ENCODE measurements at regions not wholly inside any gene's neighbourhood (a gene's known extent, or its start where the extent isn't known, plus 50 kb on each side); places are given as distances from the start of the nearest gene placed in this dataset.
"Not testable (repeated sequence)": the region's sequence is repeated elsewhere in the genome, so short reads cannot be mapped to it uniquely, and the experiment has no call there.

DNA sequence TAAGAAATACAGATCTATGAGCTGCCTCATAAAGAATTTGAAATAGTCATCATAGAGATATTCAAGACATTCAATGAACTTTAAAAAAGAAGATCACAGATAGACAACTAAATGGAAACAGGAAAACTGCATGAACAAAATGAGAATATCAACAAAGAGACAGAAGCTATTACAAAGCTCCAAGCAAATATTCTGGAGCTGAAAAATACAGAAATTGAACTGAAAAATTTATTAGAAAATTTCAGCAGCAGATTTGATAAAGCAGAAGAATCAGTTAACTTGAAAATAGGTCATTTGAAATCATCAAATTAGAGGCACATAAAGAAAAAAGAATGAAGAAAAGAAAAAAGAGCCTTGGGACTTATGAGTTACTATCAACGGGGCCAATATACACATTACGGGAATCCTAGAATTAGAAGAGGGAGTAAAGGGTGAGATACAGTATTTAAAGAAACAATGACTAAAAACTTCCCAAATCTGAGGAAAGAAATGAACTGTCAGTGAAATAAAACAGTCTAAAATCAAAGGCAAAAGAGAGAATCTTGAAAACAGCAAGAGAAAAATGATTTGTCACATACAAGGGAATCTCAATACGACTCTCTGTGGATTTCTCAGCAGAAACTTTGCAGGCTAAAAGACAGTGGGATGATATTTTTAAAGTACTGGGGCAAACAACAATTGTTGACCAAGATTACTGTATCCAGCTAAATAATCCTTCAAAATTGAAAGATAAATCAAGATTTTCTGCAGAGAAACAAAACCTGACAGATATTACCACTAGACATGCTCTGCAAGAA is 641.6 kb downstream of the ANKRD50 start:
- in situ Hi-C loops (cut with MboI; ENCODE audit: low sequenced_read_pairs) = no loop called here

DNA sequence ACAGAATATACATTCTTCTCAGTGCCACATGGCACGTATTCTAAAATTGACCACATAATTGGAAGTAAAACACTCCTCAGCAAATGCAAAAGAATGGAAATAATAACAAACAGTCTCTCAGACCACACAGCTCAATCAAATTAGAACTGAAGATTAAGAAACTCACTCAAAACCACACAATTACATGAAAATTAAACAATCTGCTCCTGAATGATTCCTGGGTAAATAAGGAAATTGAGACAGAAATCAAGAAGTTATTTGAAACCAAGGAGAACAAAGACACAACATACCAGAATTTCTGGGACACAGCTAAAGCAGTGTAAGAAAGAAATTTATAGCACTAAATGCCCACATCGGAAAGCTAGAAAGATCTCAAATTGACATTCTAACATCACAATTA is 637.3 kb downstream of the ANKRD50 start:
- in situ Hi-C loops (cut with MboI; ENCODE audit: low sequenced_read_pairs) = not testable (repeated sequence)

DNA sequence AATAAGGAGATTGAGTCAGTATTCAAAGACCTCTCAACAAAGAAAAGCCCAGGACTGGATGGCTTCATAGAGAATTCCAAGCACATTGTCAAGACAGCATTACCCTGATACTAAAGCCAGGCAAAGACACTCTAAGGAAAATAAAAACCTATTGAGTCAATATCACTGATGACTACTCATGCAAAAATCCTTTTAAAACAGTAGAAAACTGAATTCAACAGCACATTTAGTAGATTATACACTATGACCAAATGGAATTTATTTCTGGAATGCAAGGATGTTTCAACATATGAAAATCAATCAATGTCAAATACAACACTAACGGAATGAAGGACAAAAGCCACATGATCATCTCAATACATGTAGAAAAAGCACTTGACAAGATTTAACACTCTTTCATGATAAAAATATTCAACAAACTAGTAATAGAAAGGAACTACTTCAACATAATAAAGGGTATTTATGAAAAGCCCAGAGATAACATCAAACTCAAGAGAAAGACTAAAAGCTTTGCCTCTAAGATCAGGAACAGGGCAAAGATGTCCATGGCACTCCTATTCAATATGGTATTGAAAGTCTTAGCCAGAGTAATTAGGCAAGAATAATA is 633.3 kb downstream of the ANKRD50 start:
- in situ Hi-C loops (cut with MboI; ENCODE audit: low sequenced_read_pairs) = no loop called here

DNA sequence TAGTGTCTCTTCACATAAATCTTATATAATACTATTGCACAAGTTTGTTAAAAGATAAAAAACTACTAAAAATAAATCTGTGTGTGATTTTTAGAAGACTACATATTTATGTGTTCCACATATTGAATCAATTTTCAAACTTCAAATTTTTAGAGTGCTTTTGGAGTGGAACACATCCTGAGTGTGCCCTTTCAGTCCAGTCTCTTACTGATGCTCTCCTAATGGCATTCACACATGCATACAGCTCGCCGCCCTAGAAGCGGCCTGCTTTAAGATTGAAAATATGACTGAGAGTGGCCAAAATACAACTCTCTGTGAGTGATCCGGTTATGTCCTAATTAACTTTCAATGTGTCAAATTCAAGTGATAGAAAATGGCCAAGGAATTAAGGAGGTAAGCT is 628.8 kb downstream of the ANKRD50 start:
- in situ Hi-C loops (cut with MboI; ENCODE audit: low sequenced_read_pairs) = no loop called here

DNA sequence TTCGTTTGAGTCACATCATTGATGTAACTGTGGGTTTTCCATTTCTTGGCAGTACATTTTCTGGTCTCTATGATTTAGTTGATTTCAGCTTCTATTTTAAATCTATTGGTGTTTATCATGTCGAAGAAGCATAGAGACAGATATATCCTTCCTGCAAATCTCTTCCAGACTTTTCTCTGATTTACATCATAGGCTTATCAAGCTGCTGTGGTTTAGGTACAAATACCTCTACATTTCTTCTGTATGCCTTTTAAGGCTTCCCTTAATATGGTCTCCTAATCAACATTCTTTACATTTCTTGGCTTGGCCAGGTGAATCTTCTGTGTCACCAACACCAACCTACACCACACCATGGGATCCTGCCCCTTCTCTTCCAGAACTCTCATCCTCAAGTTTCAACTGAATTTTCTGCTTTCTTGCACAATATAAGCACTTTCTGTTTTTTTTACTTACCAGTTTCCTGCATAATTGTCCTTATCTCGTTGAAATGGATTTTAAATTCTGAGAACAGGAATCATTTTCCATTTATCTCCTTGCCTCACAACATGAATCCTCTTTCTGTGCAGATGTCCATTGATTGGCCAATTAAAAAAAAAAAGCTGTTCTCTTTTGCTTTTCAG is 626.9 kb downstream of the ANKRD50 start:
- in situ Hi-C loops (cut with MboI; ENCODE audit: low sequenced_read_pairs) = no loop called here

DNA sequence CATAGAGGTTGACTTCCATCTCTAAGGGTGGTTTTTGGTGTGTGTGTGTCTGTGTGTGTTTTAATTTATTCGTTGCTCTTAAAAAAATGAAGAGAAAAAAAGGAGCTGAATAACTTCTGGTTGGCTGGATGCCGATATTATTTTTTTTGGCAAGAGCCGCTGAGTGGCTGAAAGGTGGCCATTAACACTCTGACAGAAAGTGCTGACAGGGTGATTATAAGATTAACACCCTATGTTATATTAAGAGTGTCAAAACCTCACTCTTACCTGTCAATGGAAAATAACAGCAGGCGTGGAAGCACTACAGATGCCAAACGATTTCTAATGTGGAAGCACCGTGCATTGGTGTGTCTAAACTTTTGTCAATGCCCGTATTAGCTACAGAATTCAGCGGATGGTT is 622.5 kb downstream of the ANKRD50 start:
- in situ Hi-C loops (cut with MboI; ENCODE audit: low sequenced_read_pairs) = no loop called here

DNA sequence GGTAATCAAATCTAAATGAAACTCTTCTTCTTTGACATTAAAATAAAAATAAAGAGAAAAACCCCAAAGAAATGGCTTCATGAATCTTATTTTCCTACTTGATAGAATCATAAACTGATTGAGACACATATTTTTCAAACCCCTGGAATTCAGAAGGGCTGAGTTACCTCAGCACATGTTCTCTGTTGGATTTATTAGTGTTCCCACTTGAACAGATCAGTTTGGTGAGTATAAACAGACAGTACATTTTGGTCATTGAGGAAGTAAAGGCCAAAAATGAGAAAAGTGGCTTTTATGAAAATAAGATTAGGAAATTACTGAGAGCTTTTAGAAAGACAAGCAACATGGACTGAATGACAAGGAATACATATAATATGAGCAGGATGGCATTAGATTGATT is 620.4 kb downstream of the ANKRD50 start:
- in situ Hi-C loops (cut with MboI; ENCODE audit: low sequenced_read_pairs) = no loop called here

DNA sequence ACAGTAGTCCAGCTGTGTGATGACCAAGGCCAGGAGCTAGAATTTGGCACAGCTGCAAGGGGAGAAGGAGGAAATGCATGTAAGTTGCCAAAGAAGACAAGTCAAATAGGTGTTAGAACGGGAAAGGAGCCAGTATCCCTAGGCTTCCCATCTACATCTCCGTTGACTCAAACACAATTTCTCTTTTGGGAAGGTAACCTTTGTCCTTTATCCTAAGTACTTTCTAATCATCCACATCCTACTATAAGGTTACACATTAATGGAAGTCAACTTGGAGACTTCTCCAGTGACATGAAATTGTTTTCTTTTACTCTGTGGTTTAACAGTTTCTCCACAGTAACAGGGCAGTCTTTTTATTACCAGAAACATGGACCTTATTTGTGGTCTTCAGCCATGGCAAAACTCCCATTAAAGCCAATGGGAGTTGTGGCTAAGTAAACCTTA is 620.0 kb downstream of the ANKRD50 start:
- in situ Hi-C loops (cut with MboI; ENCODE audit: low sequenced_read_pairs) = no loop called here

DNA sequence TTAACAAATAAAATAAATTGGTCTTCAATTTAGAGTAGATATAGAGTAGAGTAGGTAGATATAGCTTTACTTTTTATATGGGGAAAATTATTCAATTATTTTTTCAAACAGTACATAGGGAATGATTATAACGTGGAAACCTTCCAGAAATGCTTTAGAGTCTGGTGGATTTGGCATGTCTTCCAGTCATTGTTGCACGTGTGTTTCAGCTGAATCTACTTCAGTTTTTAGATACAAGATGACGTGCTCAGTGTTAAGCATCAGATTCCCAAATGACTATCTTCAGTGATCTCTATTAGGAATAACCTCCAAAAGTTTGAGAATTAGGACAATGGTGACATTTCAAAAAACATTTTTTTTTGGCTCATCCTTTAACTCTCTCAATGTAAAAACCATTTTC is 616.9 kb downstream of the ANKRD50 start:
- in situ Hi-C loops (cut with MboI; ENCODE audit: low sequenced_read_pairs) = no loop called here

DNA sequence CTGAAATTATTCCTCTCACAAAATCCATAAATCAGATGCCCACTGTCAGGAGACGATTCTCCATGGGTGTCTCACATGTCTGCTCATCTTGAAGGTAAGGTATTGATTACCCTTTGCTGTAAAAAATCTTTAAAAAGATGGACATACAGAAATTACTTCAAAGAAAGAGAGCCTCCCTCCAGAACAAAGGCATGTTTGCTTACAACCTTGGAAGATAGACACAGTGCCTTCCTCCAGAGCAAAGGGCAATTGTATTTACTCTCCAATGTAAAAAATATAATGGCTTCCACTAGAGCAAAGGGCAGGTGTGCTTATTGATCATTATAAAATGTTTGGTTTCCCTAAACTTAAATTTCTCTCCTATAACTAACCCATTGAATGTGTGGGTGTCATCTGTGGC is 616.2 kb downstream of the ANKRD50 start:
- in situ Hi-C loops (cut with MboI; ENCODE audit: low sequenced_read_pairs) = no loop called here

DNA sequence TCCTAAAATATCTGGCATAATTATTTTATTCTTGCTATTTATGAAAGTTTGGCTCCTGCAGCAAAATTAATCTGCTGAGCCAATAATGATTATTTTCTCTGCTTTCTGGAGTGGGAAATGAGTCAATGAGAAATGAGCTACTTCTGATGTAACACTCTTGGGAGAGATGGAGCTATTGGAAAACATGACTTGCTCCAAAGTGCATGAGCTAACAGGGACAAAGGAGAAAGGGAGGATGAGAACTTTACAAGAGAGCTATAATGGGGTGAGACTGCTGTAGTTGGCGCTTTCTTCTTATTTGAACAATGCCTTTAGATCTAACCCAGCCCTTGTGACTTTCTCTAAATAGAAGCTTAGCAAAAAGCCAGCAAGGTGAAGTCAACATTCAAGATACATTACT is 615.1 kb downstream of the ANKRD50 start:
- in situ Hi-C loops (cut with MboI; ENCODE audit: low sequenced_read_pairs) = no loop called here

DNA sequence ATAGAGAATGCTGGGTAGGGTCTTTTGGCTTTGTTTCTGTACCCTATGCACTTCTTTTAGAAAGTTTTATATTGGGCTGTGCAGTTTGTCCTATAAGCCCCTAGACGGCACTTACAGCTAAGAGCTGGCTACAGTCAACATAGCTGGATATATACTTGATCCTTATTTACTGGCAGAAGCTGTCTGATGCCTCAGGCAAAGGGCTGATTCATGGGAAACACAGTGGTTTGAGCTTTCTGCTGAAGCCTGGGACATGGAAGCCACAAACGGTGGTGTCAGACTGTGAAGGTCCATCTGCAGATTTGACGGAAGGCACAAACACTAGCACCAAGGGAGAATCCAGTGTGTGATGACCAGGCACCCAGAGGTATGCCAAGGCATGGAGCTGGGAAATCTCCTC is 608.4 kb downstream of the ANKRD50 start:
- in situ Hi-C loops (cut with MboI; ENCODE audit: low sequenced_read_pairs) = no loop called here

DNA sequence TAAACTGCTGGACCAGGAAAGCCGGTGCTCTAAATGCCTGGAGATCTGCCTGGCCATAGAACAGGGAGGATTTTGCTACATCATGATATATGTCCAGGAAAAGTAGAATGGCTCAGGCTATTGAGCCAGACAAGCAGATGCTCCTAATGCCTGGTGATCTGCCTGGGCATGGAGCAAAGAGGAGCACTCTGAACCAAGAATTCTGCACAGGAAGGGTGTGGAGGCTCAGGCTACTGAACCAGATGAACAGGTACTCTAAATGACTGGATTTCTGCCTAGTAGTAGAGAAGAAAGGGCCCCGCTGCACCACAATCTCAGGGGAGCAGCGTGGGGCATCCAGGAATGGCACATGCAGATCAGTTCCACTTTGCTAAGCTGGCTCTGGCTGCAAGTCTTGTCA is 607.9 kb downstream of the ANKRD50 start:
- in situ Hi-C loops (cut with MboI; ENCODE audit: low sequenced_read_pairs) = no loop called here

DNA sequence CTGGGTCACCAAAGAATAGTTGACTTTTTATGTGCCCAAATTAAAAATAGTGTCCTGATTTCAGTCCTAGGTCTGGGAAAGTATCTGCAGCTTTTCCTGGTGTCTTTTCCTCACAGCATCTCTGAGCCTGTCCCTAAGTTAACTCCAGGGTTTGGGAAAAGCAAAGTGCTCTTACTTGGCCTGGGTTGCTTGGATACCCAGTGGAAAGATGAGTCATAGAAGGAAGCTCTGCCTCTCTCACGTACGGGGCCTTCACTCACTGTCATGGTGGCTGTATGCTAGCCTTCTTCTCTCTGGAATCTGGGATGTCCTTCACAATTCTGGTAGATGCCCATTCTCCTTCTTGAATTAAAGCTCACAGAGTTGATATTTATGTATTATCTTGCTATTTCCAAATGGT is 607.3 kb downstream of the ANKRD50 start:
- in situ Hi-C loops (cut with MboI; ENCODE audit: low sequenced_read_pairs) = no loop called here

DNA sequence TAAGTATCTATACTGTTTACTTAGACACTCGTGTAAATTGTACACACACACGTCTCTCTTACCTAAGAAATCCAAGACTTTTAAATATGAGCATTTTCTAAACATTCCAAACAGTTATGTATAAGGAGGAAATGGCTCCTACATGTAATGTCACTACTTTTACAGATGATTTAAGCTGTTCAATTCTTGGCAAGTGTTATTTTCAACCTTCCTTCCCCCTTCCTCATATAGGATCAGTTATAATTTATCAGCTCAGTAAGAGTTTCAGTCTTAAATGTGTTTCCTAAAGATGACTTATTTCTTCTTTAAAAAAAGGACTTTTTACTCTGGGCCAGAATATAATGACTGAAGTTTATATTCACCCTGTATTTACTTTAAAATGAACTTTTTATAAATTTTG is 601.1 kb downstream of the ANKRD50 start:
- in situ Hi-C loops (cut with MboI; ENCODE audit: low sequenced_read_pairs) = no loop called here

DNA sequence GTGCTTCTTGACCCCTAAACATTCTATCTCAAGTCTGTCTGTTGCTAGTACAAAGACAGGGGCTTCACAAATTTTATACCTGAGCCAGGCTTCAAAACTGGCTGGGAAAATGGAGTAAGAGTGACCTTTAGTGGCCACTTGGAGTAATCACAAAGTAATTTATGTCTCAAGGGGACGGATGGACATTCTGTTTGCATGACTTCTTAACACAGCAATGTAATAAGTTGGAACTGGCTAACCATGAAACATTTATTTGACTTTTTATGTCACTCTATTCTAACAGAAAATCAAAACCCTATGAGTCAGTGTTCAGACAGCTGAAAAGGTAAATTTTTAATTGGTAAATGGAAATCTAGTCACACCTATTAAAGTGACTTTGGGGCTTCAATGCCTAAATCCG is 600.6 kb downstream of the ANKRD50 start:
- in situ Hi-C loops (cut with MboI; ENCODE audit: low sequenced_read_pairs) = no loop called here

DNA sequence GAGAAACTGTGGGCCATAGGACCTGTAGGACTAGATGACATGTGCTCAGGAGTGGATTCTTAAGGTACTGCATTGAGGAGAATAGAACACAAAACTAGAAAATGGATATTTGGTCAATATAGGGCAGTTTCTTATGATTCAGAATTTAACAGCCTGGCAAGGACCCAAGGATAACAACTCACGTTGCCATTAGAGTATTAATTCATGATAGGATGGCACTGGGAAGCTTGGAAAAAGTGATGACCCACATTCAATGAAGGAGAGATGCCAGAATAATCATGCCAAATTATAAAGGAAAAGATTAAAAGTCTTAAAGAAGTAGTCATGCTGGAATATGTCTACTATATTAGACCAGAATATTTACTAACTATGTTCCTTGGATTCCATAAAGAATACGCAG is 594.5 kb downstream of the ANKRD50 start:
- in situ Hi-C loops (cut with MboI; ENCODE audit: low sequenced_read_pairs) = no loop called here

DNA sequence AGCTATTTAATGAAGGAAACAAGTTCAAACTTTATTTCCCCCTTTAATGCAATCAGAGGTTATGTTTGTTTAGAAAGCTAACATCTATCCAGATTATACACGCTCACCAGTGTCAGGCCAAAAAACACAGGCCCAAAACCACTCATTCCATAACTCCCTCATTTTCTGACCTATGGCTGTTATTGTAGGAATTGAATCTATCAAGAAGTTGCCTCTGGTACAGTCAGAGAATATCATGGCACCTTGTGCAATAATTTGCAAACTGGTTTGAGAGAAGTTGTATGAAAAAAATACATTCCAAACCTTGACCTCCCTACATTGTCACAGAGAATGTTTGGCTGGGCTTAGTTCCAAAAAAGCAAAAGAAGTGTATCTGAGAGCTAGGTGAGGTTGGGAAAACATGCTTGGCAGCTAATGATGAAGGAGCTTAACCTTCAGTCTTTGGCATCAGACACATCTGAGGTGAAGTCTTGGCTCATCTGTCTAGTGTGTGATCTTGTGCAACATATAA is 591.0 kb downstream of the ANKRD50 start:
- in situ Hi-C loops (cut with MboI; ENCODE audit: low sequenced_read_pairs) = no loop called here

DNA sequence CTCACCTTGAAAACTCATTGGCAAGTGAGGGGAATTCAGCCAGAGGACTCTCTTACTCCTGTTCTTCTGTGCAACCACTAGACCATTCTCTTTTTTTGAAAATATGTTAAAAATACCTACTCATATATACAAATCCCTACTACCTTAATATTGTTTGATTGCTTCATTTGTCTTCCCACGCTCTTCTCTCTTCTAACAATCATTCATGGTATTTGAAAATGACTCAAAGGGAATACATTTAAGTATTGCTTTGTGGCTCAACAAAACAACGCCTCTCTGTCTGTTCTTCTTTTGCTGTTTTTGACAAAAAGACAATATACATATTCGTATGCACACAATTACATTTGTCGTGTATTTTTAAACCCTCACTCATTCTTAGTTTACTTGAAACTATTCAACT is 589.4 kb downstream of the ANKRD50 start:
- in situ Hi-C loops (cut with MboI; ENCODE audit: low sequenced_read_pairs) = no loop called here

DNA sequence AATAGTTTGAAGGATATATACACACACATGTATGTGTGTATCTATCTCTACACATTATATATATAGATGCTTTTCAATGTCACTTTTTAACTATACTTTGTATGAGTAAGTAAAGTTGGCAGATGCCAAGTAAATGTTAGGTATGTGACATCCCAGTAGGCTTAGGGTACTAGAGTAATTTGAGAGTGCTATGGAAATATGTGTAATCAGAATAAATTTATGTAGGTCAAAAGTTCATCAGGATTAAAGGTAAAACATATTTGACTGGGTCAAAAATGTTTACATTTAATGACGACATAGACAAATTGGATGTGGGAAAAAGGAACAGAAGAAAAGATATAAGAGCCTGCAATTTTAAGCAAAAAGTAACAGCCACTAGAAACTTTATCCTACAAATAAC is 588.8 kb downstream of the ANKRD50 start:
- in situ Hi-C loops (cut with MboI; ENCODE audit: low sequenced_read_pairs) = no loop called here

DNA sequence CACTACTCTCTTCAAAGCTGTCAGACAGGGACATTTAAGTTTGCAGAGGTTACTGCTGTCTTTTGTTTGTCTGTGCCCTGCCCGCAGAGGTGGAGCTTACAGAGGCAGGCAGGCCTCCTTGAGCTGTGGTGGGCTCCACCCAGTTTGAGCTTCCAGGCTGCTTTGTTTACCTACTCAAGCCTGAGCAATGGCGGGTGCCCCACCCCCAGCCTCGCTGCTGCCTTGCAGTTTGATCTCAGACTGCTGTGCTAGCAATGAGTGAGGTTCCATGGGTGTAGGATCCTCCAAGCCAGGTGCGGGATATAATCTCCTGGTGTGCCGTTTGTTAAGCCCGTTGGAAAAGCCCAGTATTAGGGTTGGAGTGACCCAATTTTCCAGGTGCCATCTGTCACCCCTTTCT is 581.2 kb downstream of the ANKRD50 start:
- in situ Hi-C loops (cut with MboI; ENCODE audit: low sequenced_read_pairs) = not testable (repeated sequence)

DNA sequence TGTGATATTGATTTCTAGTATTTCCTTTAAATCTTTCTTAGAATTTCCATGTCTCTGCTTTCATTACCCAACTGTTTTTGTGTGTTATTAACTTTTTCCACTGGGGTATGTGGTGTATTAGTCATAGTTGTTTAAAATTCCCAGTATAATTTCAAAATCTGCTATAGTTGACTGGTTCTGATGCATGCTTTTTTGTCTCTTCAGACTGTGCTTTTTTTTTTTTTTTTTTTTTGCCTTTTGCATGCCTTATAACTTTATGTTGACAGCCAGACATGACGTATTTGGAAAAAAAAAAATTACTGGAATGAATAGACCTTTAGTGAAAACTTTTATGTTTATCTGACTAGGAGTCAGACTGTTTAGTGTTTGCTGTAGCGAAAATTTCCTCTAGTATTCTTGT is 580.4 kb downstream of the ANKRD50 start:
- in situ Hi-C loops (cut with MboI; ENCODE audit: low sequenced_read_pairs) = no loop called here
